Fibroblast of the aortic adventitia (primary cell): ENCODE measurements at regions not wholly inside any gene's neighbourhood (a gene's known extent, or its start where the extent isn't known, plus 50 kb on each side); places are given as distances from the start of the nearest gene placed in this dataset.
"Not testable (repeated sequence)": the region's sequence is repeated elsewhere in the genome, so short reads cannot be mapped to it uniquely, and the experiment has no call there.

Source experiments
- DNase-seq: peaks from one replicate; pipeline ENCODE4 v3.0.0-alpha.2; 2010; ENCODE audit warnings: low read depth
- H3K4me3 ChIP-seq: 2 replicates; pipeline ENCODE4 v1.5.1; 2011; ENCODE audit warnings: low read depth, mild to moderate bottlenecking, control low read depth, low read length, moderate library complexity
- TF ChIP-seq, protein P1 (sequence below): IDR thresholded peaks from 2 replicates; pipeline ENCODE4 v1.5.1; 2011; ENCODE audit warnings: mild to moderate bottlenecking, low read length, control low read depth, inconsistent platforms; ENCODE audit not compliant: insufficient read depth

DNA sequence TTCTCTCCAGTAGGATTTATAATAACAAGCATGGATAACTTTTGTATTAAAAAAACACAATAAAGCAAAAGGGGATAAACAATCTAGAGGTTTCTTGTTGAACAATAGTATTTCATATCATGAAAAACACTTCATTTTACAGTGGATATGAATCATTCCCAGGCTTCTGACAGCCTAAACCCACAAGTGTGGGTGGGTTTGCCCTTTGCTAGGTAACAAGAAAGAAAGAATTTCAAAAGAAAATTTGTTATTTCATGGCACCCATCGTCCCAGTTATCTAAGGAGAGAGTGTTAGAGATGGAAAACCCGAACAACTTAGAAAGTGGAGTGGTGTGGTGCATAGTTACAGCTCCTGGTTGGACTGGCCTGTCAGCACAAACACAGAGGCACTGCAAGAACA is 76.1 kb upstream of the GPR6 start:
- TF ChIP-seq, protein P1, sequence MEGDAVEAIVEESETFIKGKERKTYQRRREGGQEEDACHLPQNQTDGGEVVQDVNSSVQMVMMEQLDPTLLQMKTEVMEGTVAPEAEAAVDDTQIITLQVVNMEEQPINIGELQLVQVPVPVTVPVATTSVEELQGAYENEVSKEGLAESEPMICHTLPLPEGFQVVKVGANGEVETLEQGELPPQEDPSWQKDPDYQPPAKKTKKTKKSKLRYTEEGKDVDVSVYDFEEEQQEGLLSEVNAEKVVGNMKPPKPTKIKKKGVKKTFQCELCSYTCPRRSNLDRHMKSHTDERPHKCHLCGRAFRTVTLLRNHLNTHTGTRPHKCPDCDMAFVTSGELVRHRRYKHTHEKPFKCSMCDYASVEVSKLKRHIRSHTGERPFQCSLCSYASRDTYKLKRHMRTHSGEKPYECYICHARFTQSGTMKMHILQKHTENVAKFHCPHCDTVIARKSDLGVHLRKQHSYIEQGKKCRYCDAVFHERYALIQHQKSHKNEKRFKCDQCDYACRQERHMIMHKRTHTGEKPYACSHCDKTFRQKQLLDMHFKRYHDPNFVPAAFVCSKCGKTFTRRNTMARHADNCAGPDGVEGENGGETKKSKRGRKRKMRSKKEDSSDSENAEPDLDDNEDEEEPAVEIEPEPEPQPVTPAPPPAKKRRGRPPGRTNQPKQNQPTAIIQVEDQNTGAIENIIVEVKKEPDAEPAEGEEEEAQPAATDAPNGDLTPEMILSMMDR: no peak
- H3K4me3 ChIP-seq: no peak overlapping the region
- no peak for DNase-seq

DNA sequence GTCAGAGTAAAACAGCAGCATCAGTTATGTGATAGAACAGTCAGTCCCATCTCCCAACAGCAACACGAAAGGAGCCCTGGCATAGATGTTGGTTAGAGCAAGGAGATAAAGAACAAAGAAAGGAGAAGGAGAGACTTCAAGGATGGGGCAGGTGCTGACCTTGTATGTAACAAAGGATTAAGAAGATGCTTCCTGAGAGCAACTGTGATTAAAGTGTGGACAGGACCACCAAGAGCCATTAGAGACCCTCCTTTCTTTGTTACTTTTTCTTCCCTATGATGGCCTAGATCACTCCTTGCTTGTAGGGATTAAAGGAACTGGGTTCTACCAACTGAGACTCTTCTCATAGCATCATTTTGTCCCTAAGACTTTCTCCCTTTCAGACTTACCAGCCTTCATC is 75.2 kb upstream of the GPR6 start:
- H3K4me3 ChIP-seq: no peak overlapping the region
- no peak for DNase-seq
- TF ChIP-seq, protein P1: no peak

DNA sequence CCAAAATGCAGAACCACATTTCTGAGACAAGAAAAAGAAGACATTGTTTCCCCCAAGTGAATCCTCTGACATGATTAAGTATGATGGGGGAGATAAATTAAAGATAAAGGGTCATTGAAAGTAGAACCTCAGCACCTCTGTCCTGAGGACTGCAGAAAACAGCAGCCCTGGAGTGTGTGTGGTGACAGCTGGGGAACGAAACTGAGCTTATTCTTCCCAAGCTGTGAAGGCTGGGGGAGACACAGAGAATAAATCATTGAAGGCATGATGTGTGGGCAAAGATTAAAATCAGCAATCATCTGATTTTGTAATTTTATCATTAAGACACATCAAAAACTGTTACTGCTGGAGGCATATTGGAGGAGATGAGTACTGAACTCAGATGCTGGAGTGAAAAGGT is 67.5 kb upstream of the GPR6 start:
- TF ChIP-seq, protein P1: no peak
- H3K4me3 ChIP-seq: no peak overlapping the region
- no peak for DNase-seq

DNA sequence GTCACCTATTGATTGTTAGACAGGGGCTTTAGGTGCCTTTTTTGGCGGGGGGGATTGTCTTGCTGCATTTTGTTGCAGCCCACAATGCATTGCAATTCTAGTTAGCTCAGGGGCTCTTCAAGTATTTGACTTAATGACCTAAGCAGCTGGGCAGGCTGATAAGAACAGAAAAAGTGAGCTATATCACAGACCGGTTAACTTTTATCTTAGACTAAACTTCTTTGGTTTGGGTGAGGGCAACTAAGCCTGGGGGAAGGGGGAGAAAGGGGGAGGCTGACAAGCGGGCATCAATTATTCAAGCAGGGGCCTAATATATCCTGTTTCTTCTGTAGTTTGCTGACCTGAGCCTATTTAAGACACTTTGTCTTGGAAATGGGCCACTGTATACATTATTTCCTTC is 66.0 kb upstream of the GPR6 start:
- DNase-seq: no peak
- no peak overlapping the region for H3K4me3 ChIP-seq
- TF ChIP-seq, protein P1: no peak

DNA sequence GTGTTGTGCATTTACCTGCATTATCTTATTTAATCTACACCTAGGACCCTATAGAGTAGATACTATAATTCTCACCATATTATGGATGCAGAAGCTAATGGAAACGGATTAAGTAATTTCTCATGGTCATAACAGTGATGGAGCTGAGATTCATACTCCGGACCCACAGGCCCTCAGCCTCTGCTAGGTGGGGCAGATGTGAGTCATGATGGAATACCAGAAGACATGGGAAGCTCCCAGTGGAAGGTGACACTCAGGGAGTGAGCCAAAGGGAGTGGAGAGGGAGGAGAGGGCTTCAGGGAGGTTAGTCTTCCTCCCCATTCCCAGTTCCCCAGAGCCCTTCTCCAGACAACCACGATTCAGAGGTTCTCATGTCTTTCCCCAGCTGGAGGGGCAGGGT is 65.2 kb upstream of the GPR6 start:
- TF ChIP-seq, protein P1: no peak
- H3K4me3 ChIP-seq: no peak overlapping the region
- DNase-seq: no peak

DNA sequence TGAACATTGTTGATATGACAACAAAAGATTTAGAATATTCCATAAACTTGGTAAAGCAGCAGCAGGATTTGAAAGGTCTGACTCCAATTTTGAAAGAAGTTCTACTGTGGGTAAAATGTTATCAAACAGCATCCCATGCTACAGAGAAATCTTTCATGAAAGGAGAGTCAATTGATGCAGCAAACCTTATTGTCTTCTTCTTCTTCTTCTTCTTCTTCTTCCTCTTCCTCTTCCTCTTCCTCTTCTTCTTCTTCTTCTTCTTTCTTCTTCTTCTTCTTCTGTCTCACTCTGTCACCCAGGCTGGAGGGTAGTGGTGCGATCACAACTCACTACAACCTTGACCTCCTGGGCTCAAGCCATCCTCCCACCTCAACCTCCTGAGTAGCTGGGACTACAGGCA is 62.4 kb upstream of the GPR6 start:
- not testable (repeated sequence) for H3K4me3 ChIP-seq, DNase-seq

DNA sequence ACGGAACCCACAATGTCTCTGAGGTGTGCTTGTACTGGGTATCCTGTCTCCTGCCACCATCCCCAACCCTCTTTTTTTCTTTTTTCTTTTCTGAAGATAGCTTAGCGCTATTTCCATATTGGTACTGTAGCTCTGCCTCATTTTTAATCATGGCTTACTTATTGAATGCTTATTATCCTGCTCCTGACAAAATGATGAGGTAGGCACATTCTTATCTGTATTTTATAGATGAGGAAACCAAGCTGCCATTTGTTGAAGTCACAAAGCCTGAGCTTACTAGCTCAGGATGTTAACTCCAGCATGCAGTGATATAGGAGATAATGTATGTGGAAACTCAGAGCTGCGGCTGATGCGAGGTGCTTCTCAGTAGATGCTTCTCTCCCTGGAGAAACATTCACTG is 61.4 kb upstream of the GPR6 start:
- TF ChIP-seq, protein P1: no peak

More for the DNA sequence above, 61.4 kb upstream of the GPR6 start:
- H3K4me3 ChIP-seq: no peak overlapping the region
- no peak for DNase-seq
